Spinal cord (tissue), 9 donors: ENCODE measurements at regions not wholly inside any gene's neighbourhood (a gene's known extent, or its start where the extent isn't known, plus 50 kb on each side); places are given as distances from the start of the nearest gene placed in this dataset.
"Not testable (repeated sequence)": the region's sequence is repeated elsewhere in the genome, so short reads cannot be mapped to it uniquely, and the experiment has no call there.

Experiments used
- DNase-seq, 6 donors: peaks; one replicate each; pipeline versions ENCODE4 v3.0.0 to v3.0.0-alpha.2; 2013 to 2015; ENCODE audit warnings: low spot score in 6 of 6, low read depth in 4 of 6
- H3K27ac ChIP-seq: one replicate; pipeline ENCODE4 v1.5.1; 2013; ENCODE audit warnings: low read depth, low read length, control low read depth
- H3K27me3 ChIP-seq: one replicate; pipeline ENCODE4 v1.6.1; 2013; ENCODE audit warnings: low read length; ENCODE audit not compliant: control insufficient read depth, insufficient read depth
- H3K36me3 ChIP-seq: one replicate; pipeline ENCODE4 v1.6.1; 2013; ENCODE audit warnings: low read length; ENCODE audit not compliant: control insufficient read depth, insufficient read depth
- H3K4me1 ChIP-seq: one replicate; pipeline ENCODE4 v1.6.1; 2013; ENCODE audit warnings: low read length; ENCODE audit not compliant: control insufficient read depth, insufficient read depth
- H3K4me3 ChIP-seq: one replicate; pipeline ENCODE4 v1.5.1; 2013; ENCODE audit warnings: low read depth, low read length, control low read depth
- H3K9me3 ChIP-seq: one replicate; pipeline ENCODE4 v1.6.1; 2013; ENCODE audit warnings: low read length; ENCODE audit not compliant: control insufficient read depth, insufficient read depth
- WGBS: methylation state at CpG from one replicate; pipeline ENCODE4 v1.1.5; 2013; ENCODE audit warnings: missing lambda C conversion rate; ENCODE audit not compliant: insufficient coverage; 5-methylcytosine and 5-hydroxymethylcytosine counted together
- donor health status: healthy.

DNA sequence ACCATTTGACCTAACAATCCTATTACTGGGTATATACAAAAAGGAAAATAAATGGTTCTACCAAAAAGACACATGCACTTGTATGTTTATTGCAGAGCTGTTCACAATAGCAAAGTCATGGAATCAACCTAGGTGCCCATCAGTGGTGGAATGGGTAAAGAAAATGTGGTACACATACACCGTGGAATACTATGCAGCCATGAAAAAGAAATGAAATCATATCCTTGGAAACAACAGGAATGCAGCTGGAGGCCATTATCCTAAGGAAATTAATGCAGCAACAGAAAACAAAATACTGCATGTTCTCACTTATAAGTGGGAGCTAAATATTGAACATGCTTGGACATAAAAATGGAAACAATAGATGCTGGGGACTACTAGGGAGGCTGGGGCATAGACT, 534.1 kb upstream of the SGCD start:
- no peaks in the 10 kb centered on the region for H3K27me3 ChIP-seq
- H3K9me3 ChIP-seq = peaks cover 13% of the 10 kb centered on the region
- no peak overlapping the region for H3K4me3 ChIP-seq
- no peak overlapping the region for H3K27ac ChIP-seq
- DNase-seq = no peak
- WGBS = no CpG with 5 or more reads among the region's 1 CpG
- no peaks in the 10 kb centered on the region for H3K36me3 ChIP-seq
- H3K4me1 ChIP-seq = no peaks in the 10 kb centered on the region

DNA sequence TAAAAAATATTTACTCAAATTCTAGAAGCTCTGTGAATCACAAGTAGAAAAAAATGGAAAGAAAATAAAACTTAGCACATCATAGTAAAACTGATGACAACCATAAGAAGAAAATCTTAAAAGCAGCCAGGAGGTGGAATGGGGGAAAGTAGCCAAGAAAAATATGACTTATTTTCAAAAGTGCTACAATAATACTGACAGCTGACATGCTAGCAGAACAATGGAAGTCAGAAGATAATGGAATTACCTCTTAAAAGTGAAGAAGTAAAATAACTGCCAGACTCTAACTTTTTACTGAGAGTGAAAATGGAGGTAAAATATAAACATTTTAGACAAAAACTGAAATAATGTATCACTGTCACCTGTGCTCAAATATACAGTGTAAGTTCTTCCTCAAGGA, 532.2 kb upstream of the SGCD start:
- Histone ChIP-seq H3K36me3 (no peaks in the 10 kb centered on the region), H3K27me3 (no peaks in the 10 kb centered on the region), H3K9me3 (peaks cover 13% of the 10 kb centered on the region), H3K4me3 (no peak overlapping the region), H3K27ac (no peak overlapping the region), H3K4me1 (no peaks in the 10 kb centered on the region)
- no peak for DNase-seq

DNA sequence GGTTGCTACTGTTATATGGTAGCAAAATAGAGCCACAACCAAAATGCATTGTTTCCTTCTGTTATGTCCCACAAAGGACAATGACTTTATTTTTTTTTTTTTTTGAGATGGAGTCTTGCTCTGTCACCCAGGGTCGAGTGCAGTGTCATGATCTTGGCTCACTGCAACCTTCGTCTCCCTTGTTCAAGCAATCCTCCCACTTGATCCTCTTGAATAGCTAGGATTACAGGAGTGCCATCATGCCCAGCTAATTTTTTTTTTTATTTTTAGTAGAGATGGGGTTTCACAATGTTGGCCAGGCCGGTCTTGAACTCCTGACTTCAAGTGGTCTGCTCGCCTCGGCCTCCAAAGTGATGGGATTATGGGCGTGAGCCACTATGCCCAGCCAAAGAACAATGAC, 527.7 kb upstream of the SGCD start:
- H3K27me3 ChIP-seq = no peaks in the 10 kb centered on the region
- no peaks in the 10 kb centered on the region for H3K36me3 ChIP-seq
- no peak overlapping the region for H3K27ac ChIP-seq

DNA sequence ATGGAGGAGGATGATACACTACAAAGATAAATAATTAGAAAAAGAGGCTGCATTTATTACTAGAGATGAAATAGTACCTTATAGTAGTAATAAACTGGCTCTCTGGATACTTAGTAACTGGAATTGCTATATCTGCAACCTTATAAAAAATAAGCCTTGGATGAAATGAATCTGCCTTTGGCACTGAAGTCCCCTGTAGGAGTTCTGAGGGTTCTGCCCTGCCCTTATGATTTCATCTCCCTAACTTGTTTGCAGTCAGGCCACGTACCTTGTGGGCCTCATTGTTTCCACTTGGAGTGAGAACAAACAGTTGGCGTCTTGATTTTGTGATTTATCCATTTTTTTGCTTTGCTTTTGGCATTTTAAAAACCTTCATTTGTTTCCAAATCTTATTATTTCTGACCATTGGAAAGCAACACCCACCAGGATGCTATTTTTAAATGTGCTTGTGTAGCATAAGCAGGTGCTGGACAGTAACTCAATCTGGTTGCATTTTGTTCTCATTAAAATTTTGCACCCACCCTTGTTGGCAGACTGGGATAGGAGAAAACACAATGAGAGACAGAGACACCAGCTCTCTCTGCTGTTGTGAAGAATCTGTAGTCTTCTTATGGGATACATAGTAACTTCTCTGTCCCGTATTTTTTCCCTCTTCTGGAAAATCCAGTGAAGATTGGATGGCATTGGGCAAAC, 518.9 kb upstream of the SGCD start:
- Histone ChIP-seq H3K27me3 (no peaks in the 10 kb centered on the region), H3K36me3 (no peaks in the 10 kb centered on the region), H3K4me3 (no peak overlapping the region), H3K4me1 (no peaks in the 10 kb centered on the region), H3K9me3 (no peaks in the 10 kb centered on the region), H3K27ac (no peak overlapping the region)
- no CpG with 5 or more reads among the region's 3 CpGs for WGBS
- no peak for DNase-seq

More for the DNA sequence above, 527.7 kb upstream of the SGCD start:
- DNase-seq = no peak
- 94% methylated on average over 6 of the region's 6 CpGs for WGBS
- no peak overlapping the region for H3K4me3 ChIP-seq
- H3K9me3 ChIP-seq = peaks cover 8% of the 10 kb centered on the region
- H3K4me1 ChIP-seq = no peaks in the 10 kb centered on the region

DNA sequence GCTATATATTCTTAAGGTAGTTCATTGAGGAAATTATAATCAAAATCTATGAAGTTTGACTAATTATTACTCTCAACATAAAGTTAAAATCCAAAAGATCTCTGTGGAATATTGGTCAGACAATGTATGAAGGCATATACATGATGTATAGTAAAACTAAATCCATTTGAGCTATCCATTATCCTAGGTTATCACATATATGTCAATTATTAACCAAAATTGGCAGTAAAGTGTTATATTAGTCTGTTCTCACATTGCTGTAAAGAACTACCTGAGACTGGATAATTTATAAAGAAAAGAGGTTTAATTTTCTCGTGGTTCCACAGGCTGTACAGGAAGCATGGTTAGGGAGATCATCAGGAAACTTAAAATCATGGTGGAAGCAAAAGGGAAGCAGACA, 511.7 kb upstream of the SGCD start:
- Histone ChIP-seq H3K4me3 (no peak overlapping the region), H3K9me3 (no peaks in the 10 kb centered on the region), H3K4me1 (no peaks in the 10 kb centered on the region), H3K27me3 (no peaks in the 10 kb centered on the region), H3K36me3 (no peaks in the 10 kb centered on the region), H3K27ac (no peak overlapping the region)
- no CpG with 5 or more reads among the region's 1 CpG for WGBS
- no peak for DNase-seq

DNA sequence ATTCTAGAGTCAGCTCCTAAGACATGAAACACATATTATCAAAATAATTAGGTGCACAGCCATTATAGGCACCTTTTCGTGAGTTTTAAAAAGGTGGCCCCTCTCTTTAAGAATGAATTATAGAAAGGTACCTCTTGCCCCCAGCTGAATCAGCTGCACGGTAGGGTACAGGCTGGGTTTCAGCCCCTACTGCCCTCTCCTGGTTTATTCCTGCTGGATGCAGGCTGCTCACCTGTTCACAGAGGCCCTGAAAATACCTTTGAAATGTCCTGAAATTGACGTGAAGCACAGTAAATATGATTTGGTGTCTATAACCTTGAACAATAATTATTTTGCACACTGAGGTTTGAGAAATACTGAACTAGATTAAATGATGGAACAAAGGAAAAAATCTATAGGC, 504.8 kb upstream of the SGCD start:
- 64% methylated on average over 2 of the region's 3 CpGs for WGBS
- Histone ChIP-seq H3K27me3 (no peaks in the 10 kb centered on the region), H3K36me3 (no peaks in the 10 kb centered on the region), H3K9me3 (no peaks in the 10 kb centered on the region), H3K4me3 (no peak overlapping the region), H3K4me1 (no peaks in the 10 kb centered on the region), H3K27ac (no peak overlapping the region)
- DNase-seq = no peak

DNA sequence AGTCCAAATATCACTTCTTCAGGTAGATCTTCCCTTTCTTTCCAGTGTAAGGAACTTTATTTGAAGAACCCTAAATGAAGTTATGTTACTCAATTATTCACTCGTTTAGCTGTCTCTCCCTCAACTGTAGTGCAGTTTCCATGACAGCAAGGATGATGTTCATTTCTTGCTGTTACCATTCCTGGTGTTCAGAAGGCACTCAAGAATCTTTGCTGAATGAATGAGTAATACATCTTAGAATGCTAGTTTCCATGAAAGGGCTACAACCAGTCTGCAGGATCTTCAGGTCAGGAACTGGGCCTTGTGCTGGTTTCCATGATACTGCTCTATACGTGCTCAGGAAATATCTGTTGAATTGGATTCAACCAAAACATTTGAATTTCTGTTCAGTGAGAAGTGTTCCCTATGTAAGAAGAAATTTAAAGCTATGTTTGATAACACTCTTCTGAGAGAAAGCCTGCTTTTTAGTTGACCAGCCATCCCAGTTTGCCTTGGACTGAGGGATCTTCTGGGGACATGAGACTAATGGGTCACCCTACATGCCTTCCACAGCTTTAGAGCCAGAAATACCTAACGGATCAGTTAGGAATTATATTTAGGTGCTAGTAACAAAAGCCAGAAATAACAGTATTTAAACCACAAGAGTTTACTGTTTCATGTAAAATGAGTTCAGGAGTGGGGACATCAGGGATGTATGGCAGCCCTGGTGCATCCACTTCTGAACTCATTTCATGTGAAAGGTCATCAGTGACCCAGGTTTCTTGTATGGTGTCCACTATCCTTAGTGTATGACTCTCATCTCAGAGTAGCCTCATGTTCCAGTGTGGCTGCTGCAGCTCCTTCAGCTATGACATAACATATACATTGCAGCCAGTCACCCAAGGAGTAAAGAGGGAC, 500.1 kb upstream of the SGCD start:
- no peak overlapping the region for H3K4me3 ChIP-seq
- no peaks in the 10 kb centered on the region for H3K27me3 ChIP-seq
- DNase-seq = no peak
- H3K9me3 ChIP-seq = no peaks in the 10 kb centered on the region
- WGBS = 71% methylated on average over 1 of the region's 3 CpGs
- no peak overlapping the region for H3K27ac ChIP-seq
- H3K4me1 ChIP-seq = no peaks in the 10 kb centered on the region
- no peaks in the 10 kb centered on the region for H3K36me3 ChIP-seq

DNA sequence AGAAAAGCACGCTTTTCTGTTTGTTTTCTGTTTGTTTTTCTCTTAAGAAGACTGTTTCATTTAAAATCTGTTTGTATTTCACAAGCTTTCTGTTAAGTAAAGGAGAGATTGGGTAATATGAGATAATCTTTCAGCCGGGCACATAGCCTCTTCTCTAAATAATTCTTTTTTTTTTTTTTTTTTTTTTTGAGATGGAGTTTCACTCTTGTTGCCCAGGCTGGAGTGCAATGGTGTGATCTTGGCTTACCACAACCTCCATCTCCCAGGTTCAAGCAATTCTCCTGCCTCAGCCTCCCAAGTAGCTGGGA, 499.5 kb upstream of the SGCD start:
- H3K27ac ChIP-seq, DNase-seq, H3K9me3 ChIP-seq, H3K36me3 ChIP-seq, H3K27me3 ChIP-seq, H3K4me3 ChIP-seq, H3K4me1 ChIP-seq: not testable (repeated sequence)
- WGBS = no CpG with 5 or more reads among the region's 2 CpGs

DNA sequence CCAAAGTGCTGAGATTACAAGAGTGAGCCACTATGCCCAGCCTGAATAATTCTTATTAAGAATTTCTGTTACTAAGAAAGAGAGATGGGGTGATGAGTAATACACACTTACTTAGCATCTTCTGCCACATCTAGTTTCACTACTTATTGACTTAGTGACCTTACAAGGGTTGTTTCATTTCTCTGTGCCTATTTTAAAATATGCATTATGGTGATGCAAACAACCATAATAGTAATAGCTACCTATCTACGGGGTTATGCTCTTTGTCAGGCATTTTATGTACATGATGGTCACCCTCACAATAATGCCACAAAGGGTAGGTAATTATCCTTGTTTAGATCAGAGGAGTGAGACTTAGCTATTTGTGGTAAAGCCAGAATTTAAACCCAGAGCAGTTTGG, 499.0 kb upstream of the SGCD start:
- DNase-seq = no peak
- WGBS = no CpG with 5 or more reads among the region's 1 CpG
- Histone ChIP-seq H3K27ac (no peak overlapping the region), H3K36me3 (no peaks in the 10 kb centered on the region), H3K4me3 (no peak overlapping the region), H3K27me3 (no peaks in the 10 kb centered on the region), H3K4me1 (no peaks in the 10 kb centered on the region), H3K9me3 (no peaks in the 10 kb centered on the region)

DNA sequence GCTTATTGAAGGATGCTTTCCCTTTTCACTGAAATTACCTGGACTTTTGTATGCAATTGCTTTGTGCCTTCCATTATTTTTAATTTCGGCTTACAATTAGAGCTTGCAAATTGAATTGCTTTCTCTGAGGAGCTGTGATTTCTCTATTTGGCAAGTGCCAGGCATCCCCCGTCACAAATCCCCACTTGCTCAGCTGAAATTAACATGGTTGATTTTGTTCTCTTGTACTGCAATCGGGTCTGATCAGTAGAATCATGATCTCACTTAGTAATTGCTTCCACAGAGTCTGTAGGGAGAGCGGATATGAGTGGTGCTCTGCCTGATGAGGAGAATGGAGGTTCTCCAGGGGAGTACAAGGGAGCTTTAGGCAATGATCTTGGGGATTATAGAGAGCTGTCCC, 495.5 kb upstream of the SGCD start:
- H3K9me3 ChIP-seq = no peaks in the 10 kb centered on the region
- H3K36me3 ChIP-seq = no peaks in the 10 kb centered on the region
- H3K4me3 ChIP-seq = no peak overlapping the region
- peak in 3 of 6 donors; percentile 12 to 86 (median 14) for DNase-seq
- no peaks in the 10 kb centered on the region for H3K27me3 ChIP-seq
- 83% methylated on average over 2 of the region's 4 CpGs for WGBS
- H3K27ac ChIP-seq = no peak overlapping the region
- no peaks in the 10 kb centered on the region for H3K4me1 ChIP-seq
